PFSK-1 (cell line): ENCODE measurements at regions not wholly inside any gene's neighbourhood (a gene's known extent, or its start where the extent isn't known, plus 50 kb on each side); places are given as distances from the start of the nearest gene placed in this dataset.

ENCODE experiments used
- FOXP2 ChIP-seq: optimal IDR thresholded peaks from 2 replicates; pipeline ENCODE3; 2011; ENCODE audit warnings: borderline replicate concordance, control low read depth, inconsistent platforms; ENCODE audit not compliant: insufficient read depth; ENCODE audit errors: extremely low read length, extremely low read depth
- POLR2AphosphoS5 ChIP-seq: IDR thresholded peaks from 2 replicates; pipeline ENCODE4 v1.6.1; 2012; ENCODE audit warnings: low read depth, mild to moderate bottlenecking, control low read depth, low read length, moderate library complexity
- SIN3A ChIP-seq: IDR thresholded peaks from 2 replicates; pipeline ENCODE4 v1.6.1; 2012; ENCODE audit warnings: mild to moderate bottlenecking, low read length, moderate library complexity, borderline replicate concordance; ENCODE audit not compliant: insufficient read depth
- TAF1 ChIP-seq: IDR thresholded peaks from 2 replicates; pipeline ENCODE4 v1.6.1; 2012; ENCODE audit warnings: low read length, control low read depth, borderline replicate concordance; ENCODE audit not compliant: insufficient read depth
- TF ChIP-seq, protein P1 (sequence below), 2 experiments: IDR thresholded peaks; 2 replicates each; pipeline versions ENCODE4 v1.6.1 to v1.8.0; 2011 to 2012; ENCODE audit warnings: low read depth in 2 of 2, low read length in 2 of 2, control low read depth in 1 of 2, inconsistent platforms in 1 of 2, mild to moderate bottlenecking in 1 of 2, moderate library complexity in 1 of 2; ENCODE audit not compliant: insufficient read depth in 1 of 2

DNA sequence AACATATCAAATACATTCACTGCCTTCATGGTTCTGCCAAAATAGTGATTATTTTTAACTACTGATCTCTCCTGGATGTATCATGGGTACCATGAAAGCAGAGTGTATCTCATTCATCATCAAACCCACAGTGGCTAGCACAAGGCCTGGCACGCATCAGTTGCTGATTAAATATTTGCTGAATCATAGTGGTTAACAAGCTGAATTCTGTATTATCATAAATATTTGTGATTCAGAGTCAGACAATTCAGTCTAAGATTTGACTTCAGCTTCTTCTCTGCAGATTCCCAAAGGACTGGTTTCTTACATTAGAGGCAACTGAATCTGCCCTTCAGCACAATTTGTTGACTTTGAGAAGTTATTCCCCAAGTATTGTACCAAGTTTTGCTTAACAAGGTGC, 715.8 kb upstream of the LRRC4C start:
- TF ChIP-seq SIN3A: no peak
- TF ChIP-seq, protein P1, sequence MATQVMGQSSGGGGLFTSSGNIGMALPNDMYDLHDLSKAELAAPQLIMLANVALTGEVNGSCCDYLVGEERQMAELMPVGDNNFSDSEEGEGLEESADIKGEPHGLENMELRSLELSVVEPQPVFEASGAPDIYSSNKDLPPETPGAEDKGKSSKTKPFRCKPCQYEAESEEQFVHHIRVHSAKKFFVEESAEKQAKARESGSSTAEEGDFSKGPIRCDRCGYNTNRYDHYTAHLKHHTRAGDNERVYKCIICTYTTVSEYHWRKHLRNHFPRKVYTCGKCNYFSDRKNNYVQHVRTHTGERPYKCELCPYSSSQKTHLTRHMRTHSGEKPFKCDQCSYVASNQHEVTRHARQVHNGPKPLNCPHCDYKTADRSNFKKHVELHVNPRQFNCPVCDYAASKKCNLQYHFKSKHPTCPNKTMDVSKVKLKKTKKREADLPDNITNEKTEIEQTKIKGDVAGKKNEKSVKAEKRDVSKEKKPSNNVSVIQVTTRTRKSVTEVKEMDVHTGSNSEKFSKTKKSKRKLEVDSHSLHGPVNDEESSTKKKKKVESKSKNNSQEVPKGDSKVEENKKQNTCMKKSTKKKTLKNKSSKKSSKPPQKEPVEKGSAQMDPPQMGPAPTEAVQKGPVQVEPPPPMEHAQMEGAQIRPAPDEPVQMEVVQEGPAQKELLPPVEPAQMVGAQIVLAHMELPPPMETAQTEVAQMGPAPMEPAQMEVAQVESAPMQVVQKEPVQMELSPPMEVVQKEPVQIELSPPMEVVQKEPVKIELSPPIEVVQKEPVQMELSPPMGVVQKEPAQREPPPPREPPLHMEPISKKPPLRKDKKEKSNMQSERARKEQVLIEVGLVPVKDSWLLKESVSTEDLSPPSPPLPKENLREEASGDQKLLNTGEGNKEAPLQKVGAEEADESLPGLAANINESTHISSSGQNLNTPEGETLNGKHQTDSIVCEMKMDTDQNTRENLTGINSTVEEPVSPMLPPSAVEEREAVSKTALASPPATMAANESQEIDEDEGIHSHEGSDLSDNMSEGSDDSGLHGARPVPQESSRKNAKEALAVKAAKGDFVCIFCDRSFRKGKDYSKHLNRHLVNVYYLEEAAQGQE (IDR thresholded peaks at IDR 0.05; ENCODE audit: insufficient read depth in 1 of 2, low read depth in 2 of 2, low read length in 2 of 2): no peak
- TF ChIP-seq FOXP2: no peak
- no peak for TF ChIP-seq TAF1
- no peak for TF ChIP-seq POLR2AphosphoS5

DNA sequence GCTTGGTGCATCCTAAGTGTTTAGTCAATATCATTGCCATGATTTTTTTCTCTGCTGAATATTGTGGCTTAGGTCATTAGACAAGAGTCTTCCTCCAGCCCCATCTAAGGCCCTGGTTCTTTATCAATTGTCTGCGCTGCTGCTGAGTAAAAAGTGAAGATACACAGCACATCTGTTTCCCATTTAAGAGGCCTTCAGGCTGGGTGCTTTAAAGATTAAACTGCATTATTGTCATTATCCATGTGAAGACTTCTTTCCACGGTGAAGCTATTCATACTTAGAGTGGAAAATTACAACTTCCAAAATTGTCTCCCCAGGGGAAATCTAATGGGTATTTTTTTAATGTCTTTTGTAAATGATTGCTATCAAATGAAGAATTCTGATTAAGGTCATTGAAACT, 719.8 kb upstream of the LRRC4C start:
- no peak for TF ChIP-seq TAF1
- TF ChIP-seq, protein P1 (IDR thresholded peaks at IDR 0.05; ENCODE audit: insufficient read depth in 1 of 2, low read depth in 2 of 2, low read length in 2 of 2): no peak

DNA sequence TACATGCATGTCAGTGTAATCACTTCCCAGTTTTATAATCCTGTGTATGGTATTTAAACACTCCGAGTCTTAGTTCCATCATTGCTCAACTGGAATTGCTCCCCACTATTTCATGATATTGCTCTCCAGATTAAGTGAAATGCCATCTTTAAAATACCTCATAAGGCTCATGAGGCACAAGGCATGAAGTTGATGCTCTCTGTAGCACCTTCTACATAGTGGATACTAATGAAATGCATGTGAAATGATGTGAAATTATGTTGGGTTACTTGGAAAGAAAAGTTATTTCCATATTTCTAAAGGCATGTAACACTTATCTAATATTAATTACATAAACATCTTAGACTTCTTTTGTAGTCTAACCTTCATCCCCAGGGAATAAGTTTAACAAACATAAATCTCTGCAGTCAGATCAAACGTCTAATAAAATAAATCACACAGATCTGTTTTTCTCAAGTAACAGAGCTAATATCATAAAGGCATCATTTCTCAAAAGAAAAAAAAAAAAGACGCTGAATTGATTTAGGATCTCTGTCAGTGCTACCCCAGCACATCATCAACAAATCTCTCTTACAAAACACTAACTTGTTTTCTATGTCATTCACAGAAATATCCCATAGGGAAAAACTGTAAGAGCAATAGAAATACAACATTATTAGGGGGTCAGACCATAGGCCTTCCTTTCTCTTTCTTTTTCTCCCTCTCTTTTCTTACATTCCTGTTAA, 736.0 kb upstream of the LRRC4C start:
- TF ChIP-seq TAF1 (no peak), POLR2AphosphoS5 (no peak), SIN3A (no peak), FOXP2 (no peak)
- TF ChIP-seq, protein P1 (IDR thresholded peaks at IDR 0.05; ENCODE audit: insufficient read depth in 1 of 2, low read depth in 2 of 2, low read length in 2 of 2): no peak

DNA sequence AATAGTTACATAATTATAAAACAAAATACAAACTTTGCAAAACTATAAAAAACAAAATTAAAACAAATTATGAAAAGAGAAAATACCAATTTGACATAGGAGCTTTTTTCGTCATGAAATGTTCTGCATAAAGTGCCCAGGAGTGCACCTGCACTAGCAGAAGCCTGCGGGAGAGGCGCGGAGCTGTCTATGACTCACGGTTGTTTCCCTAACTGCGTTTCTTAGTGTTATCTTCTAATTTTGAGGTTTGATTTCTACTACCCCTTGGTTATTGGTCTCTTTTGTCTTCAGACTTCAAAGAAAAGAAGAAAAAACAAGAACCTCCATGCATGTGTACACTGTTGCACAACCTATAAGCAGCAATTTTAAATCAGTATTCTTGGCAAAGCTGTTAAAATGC, 740.9 kb upstream of the LRRC4C start:
- TF ChIP-seq, protein P1 (IDR thresholded peaks at IDR 0.05; ENCODE audit: insufficient read depth in 1 of 2, low read depth in 2 of 2, low read length in 2 of 2): no peak
- TF ChIP-seq FOXP2: no peak
- TF ChIP-seq SIN3A: no peak
- no peak for TF ChIP-seq POLR2AphosphoS5
- TF ChIP-seq TAF1: no peak

DNA sequence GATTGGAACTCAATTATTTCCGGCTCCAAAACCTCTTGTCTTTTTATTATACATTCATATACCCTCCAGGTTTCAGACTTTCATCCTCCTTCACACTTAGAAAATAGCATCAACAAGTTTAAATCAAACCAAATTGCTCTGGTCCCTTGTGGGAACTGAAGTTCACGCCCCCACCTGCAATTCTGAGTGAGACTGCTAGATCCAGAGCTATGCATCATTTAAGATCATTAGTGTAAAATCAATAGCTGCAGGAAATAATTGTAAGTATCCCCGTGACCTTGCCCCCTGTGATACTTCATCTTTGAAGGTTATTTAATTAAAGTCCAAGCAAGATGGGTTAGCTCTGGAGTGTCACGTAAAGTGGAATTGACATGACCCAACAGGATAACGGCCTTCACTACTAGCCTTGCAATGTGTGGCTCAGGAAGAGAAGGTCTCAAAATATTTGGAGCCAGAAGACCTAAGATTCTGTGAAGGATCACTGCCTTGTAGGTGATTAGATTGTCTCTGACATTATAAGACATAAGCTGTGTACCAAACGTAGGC, 742.2 kb upstream of the LRRC4C start:
- TF ChIP-seq POLR2AphosphoS5: no peak
- TF ChIP-seq, protein P1 (IDR thresholded peaks at IDR 0.05; ENCODE audit: insufficient read depth in 1 of 2, low read depth in 2 of 2, low read length in 2 of 2): no peak
- TF ChIP-seq FOXP2: no peak
- TF ChIP-seq TAF1: no peak
- no peak for TF ChIP-seq SIN3A
